NT2/D1 (cell line): ENCODE measurements at regions not wholly inside any gene's neighbourhood (a gene's known extent, or its start where the extent isn't known, plus 50 kb on each side); places are given as distances from the start of the nearest gene placed in this dataset.
"Not testable (repeated sequence)": the region's sequence is repeated elsewhere in the genome, so short reads cannot be mapped to it uniquely, and the experiment has no call there.

Source experiments
- YY1 ChIP-seq: IDR thresholded peaks from 2 replicates; pipeline ENCODE4 v1.6.1; 2011; ENCODE audit not compliant: insufficient read length, insufficient read depth
- ZNF274 ChIP-seq: IDR thresholded peaks from 2 replicates; pipeline ENCODE4 v1.6.1; 2011; ENCODE audit warnings: mild to moderate bottlenecking, low read depth, low read length

DNA sequence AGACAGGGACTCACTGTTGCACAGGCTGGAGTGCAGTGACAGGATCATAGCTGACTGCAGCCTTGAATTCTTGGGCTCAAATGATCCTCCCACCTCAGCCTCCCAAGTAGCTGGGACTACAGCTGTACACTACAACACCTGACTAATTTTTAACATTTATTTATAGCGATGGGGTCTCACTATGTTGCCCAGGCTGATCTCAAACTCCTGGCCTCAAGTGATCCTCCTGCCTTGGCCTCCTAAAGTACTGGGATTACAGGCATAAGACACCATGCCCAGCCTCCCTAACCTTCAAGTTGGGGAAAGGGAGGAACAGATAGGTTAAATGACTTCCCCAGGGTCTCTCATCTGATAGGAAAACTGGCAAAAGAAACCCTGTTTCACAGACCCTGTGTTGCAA, 919.5 kb downstream of the TYW1 start:
- TF ChIP-seq YY1, ZNF274: not testable (repeated sequence)
